GM18868 (cell line): ENCODE measurements at regions not wholly inside any gene's neighbourhood (a gene's known extent, or its start where the extent isn't known, plus 50 kb on each side); places are given as distances from the start of the nearest gene placed in this dataset.

Experiments used
- ATAC-seq: cut with Tn5 transposase; IDR thresholded peaks from one replicate; pipeline ENCODE4 v1.9.1; 2021; ENCODE audit warnings: mild to moderate bottlenecking, moderate library complexity; ENCODE audit not compliant: unreplicated experiment

- ATAC-seq = no peak
Measured at GRCh38 chr21:38898422-38899096, 92.8 kb downstream of the ETS2 start.

DNA sequence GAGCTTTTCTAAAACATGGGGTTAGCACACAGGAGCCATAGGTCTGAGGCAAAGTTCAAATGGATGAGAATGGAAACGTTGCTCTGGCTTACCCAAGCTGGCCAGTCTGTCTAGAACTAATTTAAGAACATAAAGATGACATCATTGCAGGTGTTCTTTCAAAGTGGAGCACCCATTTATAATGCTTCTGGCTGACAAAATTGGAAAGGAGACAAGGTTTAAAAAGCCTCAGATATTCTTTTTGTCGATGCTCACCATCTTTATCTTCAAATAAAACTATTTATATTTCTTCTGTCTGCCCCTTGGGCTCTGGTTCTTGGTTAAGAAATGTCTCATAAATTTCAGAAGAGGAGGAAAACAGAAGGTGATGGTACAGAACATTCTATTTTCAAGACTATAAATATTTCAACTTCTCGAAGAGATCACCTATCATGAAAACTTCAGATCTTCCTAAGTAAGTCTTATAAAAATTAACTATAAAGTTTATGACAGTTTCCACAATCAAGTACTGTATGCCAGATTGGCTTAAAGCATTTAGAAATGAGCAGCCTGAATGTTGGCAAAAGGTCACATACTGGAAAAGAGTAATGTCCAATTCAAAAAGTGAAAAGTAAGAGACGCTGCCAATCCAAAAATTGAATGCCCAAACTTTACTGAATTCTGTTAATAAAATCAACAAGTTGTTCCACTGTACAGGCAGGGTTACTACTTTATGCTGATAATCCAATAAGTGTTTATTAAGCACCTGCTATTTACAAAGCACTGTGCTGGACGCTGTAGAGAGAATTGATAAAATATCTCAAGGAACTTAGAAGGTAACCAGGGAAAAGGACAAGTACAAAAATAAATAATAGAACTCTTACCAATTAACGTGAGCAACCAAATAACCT lies 92.0 kb downstream of the ETS2 start:
- no peak for ATAC-seq

GRCh38 chr21:38894899-38895298 lies 89.2 kb downstream of the ETS2 start:
- no peak for ATAC-seq

DNA sequence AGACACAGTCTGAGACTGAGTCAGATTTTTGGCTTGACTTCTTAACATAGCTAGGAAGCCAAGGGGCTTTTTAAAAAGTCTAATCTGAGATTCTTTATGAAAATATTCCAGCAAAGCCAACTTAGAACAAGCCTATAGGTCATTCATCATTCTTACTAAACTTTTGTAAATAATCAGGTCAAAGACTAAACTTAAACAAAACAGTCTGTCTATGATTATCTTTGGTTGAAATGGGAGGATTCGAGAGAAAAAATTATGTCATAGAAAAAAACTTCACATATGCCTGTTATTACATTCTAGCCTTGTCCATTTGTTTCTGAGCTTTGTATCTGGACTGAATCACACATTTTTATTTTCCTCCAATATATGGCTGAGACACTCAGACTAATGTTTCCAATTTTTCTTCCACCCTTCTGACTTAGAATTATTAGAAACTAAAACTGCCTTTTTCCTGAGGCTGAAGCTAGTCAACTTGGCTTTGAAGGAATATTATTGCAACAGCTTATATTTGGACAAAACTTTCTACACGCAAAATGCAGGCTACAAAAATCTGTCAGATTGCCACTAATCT lies 83.3 kb downstream of the ETS2 start:
- ATAC-seq = no peak

GRCh38 chr21:38887749-38888148 lies 82.0 kb downstream of the ETS2 start:
- no peak for ATAC-seq

DNA sequence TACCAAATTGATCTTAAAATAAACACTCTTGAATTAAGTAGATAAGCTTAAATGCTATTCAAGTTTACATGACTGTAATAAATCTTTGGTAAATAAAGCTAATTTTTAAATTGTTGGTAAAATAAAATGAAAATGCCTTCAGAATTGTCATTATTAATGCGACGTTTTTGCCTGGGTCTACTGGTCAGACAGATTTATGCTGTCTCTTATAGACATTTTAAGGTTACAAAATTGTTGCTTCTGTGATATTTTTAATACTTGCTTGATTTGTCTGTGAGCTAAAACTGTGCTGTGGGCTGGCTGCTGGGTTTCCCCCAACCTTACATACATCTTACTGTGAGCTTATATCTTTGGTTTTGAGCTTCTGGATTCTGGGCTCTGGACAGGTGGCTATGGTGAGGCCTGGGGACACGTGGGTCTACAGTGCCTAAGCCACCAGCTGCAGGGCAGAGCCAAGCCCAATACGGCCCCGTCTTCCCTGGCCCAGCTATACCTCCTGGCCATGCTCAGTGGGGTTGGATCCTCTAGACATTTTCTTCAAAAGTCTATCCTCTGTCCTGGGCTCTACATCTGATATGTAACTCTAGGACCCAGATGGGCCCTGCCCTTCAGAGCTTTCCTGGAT lies 81.4 kb downstream of the ETS2 start:
- ATAC-seq = no peak

- no peak for ATAC-seq
Measured at GRCh38 chr21:38885909-38886308, 80.2 kb downstream of the ETS2 start.

DNA sequence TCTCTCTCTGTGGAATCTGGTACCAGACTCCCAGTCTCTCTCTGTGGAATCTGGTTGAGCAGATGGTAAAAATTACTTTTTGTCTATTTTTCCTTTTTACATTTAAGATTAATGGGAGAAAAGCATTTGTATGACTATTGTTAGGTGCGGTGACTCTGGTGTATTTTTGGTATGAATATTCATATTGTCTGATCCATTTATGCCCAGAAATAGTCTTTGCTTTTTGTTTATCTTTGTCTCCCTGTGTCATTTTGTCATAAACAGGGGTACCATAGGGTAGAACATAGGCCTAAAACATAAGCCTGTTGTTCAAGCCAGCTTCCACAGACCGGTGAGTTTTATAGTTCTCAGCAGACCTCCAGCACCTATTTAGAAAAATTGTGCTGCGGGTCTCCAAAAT lies 78.7 kb downstream of the ETS2 start:
- no peak for ATAC-seq

- no peak for ATAC-seq
Measured at GRCh38 chr21:38883142-38883541, 77.4 kb downstream of the ETS2 start.

DNA sequence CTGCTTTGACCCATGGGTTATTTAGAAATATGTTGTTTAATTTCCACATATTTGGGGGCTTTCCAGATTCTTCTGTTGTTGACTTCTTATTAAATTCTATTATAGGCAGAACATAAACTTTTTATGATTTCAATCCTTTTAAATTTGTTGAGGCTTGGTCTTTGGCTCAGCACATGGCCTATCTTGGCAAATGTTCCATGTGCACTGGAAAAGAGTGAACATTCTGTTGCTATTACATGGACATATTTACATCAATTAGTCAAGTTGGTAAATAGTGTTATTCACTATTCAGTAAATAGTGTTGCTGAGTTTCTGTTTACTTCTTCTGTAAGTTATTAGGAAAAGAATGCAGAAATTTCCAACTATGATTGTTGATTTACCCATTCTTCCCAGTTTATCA lies 75.4 kb downstream of the ETS2 start:
- ATAC-seq = no peak

- no peak for ATAC-seq
Measured at GRCh38 chr21:38880577-38880966, 74.8 kb downstream of the ETS2 start.

- no peak for ATAC-seq
Measured at GRCh38 chr21:38879912-38880576, 74.3 kb downstream of the ETS2 start.

DNA sequence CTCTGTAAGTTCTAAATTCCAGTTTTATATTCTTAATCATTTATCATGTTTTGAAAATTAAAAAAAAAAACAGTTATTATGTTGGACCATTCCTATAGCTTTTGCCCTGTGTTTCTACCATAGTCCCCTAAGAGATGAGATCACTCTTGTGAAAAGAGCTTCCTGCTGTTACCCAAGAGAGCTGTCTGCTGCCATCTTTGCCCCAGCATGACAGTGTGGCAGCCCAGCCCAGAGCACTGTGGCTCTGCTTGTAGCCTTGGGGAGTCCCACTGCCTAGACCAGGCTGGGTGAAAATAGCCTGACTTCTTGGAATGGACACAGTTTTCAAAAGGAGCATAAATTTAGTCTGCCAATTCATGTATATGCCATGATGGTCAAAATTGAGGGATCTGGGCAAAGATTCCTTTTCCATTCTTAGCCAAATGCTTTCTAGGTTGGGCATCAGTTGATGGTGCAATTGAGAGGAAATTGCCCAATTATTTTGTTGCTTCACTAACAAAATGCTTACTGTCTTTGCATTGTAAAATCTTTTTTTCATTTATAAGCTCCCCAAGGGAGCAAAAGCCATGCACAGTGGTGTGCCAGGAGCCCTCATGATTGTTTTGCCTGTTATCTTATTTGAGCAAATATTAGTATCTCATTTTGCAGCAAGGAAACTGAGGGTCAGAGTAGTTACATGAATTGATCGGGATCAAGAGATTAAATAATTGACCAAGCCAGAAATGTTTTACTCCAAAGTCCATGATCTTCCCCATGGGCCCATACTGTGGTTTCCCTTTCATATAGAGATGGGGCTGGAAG lies 72.8 kb downstream of the ETS2 start:
- no peak for ATAC-seq

DNA sequence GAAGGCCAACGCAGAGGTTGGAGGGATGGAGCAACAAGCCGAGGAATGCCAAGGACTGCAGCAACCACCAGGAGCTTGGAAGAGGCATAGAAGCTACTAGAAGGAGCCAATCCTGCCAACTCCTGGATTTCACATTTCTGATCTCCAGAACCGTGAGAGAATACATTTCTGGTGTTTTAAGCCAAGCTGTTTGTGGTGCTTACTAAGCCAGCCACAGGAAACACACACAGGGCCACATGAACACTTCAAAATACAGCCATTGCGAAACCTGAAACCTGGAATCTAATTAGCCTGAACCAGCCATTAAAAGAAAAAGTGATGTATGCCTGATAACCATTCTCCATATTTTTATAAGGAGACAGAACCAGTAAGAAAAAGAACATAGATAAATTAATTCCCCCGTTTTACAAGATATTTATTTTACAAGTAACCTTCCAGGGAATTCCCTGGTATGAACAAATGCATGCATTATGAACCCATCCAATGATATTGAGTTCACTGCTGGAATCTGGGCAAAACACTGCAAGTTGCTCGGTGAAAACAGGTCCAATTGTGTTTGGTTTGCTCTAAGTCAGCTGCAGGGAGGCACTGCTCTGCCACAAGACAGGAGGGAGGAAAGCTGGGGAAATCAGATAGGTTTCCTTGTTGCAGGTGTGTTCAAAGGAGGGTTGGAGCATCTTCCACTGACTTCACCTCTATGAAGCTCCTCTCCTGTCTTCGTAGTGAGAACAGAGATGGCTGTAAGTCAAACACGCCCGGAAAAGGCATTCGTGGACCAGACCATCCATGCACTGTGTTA lies 70.2 kb downstream of the ETS2 start:
- no peak for ATAC-seq
